GM21786 (cell line): ENCODE measurements at regions not wholly inside any gene's neighbourhood (a gene's known extent, or its start where the extent isn't known, plus 50 kb on each side); places are given as distances from the start of the nearest gene placed in this dataset.
"Not testable (repeated sequence)": the region's sequence is repeated elsewhere in the genome, so short reads cannot be mapped to it uniquely, and the experiment has no call there.

Experiments
- ATAC-seq: cut with Tn5 transposase; IDR thresholded peaks from one replicate; pipeline ENCODE4 v1.9.1; 2021; ENCODE audit not compliant: unreplicated experiment

GRCh38 chr13:58876473-58876872 lies 1244.9 kb downstream of the PCDH17 start:
- ATAC-seq = no peak

DNA sequence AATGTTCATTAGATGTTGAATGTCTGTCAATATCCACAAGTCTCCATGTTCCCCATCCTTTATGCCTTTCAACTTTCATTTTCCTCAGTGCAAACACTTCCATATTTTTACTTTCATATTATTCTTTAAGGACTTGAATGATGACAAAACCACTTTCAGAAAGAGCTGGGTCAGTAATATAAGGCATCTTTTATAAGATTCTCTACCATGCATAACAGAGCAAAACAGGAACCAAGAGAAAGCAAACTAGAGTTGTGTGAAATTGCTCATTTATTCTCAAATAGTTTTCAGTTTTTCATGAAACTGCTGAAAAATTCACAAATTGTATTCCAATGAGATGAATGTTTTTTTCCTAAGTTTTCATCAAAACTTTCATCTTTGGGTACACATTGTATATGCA lies 1247.6 kb downstream of the PCDH17 start:
- no peak for ATAC-seq

DNA sequence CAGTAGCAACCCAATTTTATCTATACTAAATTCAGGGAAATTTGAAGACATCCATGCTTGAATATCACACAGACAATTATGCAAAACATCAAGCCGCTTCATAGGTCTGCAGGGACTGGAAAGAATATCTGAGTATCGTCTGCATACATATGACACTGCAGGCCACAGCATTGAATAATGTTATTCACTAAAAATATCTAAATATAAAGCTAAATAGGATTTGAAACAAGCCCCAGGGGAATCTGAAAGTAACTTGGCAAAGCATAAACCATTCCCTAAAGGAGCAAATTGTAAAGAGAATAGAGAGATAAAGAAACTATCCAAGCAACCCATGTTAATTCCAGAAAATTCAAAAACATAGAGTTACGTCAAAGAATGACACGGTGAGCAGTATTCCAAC lies 1251.0 kb downstream of the PCDH17 start:
- no peak for ATAC-seq

DNA sequence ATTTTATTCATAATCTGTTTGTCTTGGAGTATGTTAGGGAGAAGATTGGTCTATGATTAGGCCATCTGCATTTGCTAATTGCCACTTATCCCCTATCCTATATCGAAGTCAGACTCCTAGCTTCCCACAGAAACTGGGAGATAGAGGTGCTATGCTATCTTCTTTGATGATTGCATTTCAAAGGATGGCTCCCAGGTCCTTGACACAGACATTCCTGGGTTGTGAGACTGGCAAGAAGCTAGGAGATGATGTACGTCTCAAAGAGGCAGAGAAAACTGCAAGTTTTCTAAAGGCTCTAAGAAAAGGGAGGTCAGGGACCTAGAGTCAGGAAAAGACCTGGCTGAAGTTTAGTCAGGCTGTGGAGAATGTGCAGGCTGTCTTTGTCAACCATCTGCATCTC lies 1251.9 kb downstream of the PCDH17 start:
- ATAC-seq = no peak

DNA sequence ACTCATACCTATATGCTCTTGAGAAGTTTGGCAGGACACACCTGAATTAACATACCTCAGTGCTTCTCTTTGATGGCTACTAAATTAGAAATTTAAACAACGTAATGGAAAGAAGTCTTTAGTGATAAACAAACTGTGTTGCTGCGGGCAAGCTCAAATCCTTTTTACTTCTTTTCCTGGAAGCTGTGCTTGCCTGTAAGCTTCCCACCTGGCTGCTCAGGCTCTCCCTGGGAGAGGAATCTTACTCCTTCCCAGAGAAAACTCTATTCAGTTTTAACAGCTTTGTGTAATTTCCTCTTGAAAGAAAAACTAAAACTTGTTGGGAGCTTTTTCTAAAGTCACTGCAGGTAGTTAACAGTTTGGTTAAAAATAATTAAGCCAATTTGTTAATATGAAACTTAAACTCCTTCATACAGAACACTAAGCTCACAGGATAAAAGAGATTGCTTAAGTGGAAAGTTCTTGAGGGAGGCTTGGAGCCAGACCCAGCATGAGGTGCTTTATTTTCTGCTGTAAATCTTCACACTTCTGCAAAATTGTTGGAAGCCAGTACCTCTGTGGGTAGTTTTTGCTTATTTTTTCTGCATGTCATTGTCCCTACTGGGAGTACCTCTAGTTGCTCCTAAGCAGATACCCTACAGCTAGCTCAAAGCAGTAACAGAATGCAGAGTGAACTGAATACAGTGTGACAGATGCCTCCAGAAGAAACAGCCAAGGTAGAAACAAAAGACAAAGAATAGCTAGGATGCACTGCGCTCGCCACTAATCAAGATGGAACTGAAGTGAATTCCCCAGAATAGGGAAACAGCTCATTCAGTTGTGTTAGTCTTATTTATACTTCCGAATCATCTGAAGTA lies 1253.0 kb downstream of the PCDH17 start:
- ATAC-seq = no peak

DNA sequence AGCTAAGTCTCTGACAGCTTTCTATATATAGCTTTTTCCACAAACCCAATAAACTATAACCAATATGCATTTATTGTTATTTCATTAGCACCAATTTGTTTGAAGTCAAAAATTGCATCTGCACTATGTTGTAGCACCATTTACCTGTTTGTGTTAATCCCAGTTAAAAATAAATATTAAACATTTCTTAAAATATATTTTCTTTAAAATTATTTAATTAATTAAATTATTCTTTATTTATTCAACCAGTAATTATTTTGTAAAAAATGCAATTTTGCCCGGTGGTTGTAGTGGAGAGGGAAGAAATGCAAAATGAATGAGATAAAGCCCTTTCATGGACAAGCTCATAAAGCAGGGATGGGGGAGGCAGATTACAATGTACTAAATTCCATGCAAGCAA lies 1257.9 kb downstream of the PCDH17 start:
- ATAC-seq = no peak

GRCh38 chr13:58893396-58893795 lies 1261.9 kb downstream of the PCDH17 start:
- ATAC-seq = no peak

- ATAC-seq = no peak
Measured at GRCh38 chr13:58906329-58907007, 1257.3 kb downstream of the DIAPH3 start.

- ATAC-seq = no peak
Measured at GRCh38 chr13:58907347-58907746, 1256.4 kb downstream of the DIAPH3 start.

DNA sequence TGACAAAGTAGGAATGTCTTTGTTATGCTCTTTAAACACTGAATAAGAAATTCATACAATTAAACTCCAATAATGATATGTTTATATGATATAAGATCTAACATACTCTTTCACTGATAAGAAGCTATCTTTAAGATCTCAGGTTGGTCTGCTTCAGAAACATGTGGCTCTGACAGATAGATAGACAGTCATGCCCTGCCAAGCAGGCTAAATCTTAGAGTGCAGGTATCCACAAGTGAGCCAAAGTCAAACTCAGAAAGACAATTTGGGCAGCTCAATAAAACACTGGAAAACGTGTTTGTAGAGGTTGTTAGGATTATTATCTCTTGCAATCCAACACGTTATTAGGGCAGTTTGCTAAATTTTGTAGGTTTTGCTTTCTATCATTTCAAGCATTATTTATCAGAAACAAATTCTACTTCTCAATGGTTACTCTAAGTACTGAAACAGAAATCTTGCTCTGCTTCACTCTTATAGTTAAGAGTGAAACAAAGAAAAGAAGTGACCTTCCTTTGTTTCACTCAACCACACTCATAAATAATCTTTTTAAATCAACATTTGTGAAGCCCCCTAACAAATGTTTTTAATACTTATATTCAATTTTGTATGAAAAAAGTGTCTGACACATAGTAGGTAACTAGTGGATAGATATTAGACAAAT lies 1255.6 kb downstream of the DIAPH3 start:
- peak; percentile 74 for ATAC-seq

GRCh38 chr13:58919551-58919950 lies 1244.2 kb downstream of the DIAPH3 start:
- no peak for ATAC-seq

DNA sequence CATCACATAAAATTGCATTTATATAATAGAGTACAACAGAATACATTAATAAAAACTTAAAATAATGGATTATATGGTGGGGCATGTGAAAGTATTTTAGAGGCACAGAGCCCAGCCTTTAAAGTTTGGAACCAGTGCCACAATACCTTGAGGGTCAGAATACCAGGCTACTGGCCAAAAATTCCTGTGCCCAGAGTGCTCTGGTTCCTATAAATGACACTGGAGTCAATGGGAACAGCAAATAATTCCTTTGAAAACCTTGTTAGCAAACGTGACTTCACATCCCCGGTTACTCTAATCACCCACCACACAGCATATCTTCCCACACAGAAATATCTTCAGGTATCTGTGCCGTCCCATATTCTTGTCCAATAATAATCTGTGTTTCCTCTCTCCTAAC lies 1242.6 kb downstream of the DIAPH3 start:
- no peak for ATAC-seq

GRCh38 chr13:58926858-58927257 lies 1236.9 kb downstream of the DIAPH3 start:
- no peak for ATAC-seq

GRCh38 chr13:58933475-58933874 lies 1230.3 kb downstream of the DIAPH3 start:
- no peak for ATAC-seq

DNA sequence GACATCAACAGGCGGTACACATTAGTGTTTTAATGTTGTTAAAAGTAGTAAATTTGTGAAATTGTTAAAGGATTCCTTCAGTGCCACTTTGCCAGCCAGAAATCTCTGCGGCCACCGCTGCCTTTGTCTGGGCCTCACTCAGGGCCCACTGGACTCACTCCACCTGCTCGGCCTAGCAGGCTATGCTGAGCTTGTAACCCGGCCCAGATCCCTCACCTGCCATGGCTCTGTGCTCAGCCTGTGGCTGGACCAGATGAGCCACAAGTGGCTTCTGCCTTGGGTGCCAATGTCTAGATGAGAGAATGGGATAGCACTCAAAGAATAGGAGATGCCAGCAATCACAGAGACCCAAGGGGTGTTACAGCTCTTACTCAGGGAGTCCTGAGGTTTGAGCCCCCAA lies 1228.0 kb downstream of the DIAPH3 start:
- no peak for ATAC-seq

DNA sequence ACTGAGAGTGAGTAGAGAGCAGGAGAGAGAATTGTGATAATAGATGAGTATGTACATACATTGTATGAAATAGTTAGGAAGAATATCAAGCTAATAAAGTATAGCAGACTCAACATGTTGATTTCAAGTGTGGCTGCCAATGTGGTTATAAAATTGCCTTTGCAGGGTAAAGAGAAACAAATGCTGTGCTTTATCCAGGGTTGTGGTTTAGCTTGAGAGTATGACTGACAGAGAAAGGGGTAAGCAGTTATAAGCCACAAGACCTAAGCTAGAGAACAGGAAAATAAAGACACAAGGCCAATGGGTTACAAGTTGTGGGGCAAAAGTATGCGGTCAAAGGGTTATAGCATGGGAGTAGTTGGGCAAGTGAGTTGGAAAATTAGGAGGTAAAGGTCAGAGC lies 1217.5 kb downstream of the DIAPH3 start:
- ATAC-seq = no peak

GRCh38 chr13:58949646-58950045 lies 1214.1 kb downstream of the DIAPH3 start:
- ATAC-seq = no peak

DNA sequence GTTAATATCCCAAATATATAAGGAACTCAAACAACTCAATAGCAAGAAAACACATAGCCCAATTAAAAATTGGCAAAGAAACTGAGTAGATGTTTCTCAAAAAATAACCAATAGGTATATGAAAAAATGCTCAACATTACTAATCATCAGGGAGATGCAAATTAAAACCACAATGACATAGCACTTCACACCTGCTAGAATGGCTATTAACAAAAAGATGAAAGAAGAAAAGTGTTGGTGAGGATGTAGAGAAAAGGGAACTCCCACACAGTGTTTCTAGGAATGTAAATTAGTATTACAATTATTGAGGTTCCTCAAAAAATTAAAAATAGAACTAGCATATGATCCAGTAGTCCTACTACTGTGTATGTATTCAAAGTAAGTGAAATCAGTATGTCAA lies 1212.8 kb downstream of the DIAPH3 start:
- no peak for ATAC-seq

- ATAC-seq = peak; percentile 93
Measured at GRCh38 chr13:58953638-58954037, 1210.1 kb downstream of the DIAPH3 start.

DNA sequence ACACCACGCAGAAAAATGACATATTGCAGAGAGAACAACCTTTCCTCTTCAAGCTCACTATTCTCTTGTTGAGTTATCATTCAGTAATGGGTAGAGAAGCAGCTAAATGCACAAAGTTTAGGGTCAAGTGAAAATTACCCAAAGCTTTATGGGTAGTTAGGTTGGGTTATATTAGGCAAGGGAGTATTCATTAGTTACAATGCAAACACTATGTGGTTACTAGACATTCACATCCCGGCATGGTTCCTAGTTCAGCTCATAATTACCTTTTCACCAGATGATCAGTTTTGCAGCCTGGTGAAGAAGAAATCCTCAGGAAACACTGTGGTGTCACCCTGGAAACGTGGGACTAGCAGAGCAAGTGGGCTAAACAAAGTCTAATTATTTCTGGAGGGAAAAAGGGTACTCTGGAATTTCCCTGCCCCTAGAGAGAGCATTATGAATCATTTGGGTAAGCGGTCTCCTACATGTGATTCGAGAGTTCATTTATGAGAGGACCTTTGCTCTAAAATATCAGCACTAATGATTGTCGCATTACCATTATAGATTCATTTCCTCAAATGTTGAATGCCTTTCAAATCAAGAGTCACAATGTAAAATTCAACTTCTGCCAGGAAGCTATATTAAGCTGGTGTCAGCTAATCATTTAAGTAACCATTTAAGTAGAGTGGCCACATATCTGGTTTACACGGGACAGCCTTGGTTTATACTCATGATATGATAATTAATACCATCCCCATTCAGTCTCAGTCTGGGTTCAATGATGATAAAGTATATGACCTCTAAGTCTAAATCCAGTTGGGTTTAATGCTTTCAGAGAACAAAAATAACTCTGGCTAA lies 1208.0 kb downstream of the DIAPH3 start:
- peak; percentile 47 for ATAC-seq

GRCh38 chr13:58958097-58958496 lies 1205.6 kb downstream of the DIAPH3 start:
- not testable (repeated sequence) for ATAC-seq
